ENCODE measurements at regions not wholly inside any gene's neighbourhood (a gene's known extent, or its start where the extent isn't known, plus 50 kb on each side); places are given as distances from the start of the nearest gene placed in this dataset.

DNA sequence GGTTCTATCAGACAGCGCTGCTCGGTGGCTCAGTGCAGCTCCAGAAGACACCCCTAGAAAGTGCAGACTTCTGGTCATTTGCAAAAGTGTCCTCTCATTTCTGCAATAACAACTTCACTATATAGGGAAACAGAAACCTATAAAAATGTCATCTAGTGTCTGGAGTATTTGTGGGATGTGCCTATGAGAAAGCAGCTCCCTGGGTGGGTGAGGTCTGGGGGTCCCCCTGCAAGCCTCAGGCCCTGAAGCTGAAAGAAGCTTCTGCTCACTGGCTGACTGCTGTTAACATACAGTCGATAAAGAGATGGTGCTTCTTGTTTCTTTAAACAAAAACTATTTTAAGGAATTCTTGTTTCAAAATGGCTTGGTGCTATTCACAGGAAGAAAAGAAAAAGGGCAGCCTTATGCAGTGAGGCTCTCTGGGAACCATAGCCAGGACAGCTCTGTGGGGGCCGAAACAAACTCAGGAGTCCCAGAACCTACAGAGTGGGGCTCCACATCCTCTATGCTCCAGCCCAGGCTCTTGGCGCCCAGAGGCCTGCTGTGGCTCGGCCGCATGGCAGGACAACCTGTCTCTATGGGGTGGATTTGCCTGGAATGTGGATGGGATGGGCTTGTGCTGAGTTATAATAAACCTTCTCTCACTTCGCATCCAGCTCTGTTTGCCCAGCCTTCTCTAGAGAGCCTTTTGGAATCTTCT, 109.7 kb downstream of the BANF2 start:
- TF ChIP-seq, protein P1, sequence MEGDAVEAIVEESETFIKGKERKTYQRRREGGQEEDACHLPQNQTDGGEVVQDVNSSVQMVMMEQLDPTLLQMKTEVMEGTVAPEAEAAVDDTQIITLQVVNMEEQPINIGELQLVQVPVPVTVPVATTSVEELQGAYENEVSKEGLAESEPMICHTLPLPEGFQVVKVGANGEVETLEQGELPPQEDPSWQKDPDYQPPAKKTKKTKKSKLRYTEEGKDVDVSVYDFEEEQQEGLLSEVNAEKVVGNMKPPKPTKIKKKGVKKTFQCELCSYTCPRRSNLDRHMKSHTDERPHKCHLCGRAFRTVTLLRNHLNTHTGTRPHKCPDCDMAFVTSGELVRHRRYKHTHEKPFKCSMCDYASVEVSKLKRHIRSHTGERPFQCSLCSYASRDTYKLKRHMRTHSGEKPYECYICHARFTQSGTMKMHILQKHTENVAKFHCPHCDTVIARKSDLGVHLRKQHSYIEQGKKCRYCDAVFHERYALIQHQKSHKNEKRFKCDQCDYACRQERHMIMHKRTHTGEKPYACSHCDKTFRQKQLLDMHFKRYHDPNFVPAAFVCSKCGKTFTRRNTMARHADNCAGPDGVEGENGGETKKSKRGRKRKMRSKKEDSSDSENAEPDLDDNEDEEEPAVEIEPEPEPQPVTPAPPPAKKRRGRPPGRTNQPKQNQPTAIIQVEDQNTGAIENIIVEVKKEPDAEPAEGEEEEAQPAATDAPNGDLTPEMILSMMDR (IDR thresholded peaks at IDR 0.05) = no peak
- no peak for TF ChIP-seq POLR2A (IDR thresholded peaks at IDR 0.05)

Data from testis (tissue), 2 donors.